Activated T-cell treated with anti-CD3 and anti-CD28 coated beads for 1 hour (primary cell): ENCODE measurements at regions not wholly inside any gene's neighbourhood (a gene's known extent, or its start where the extent isn't known, plus 50 kb on each side); places are given as distances from the start of the nearest gene placed in this dataset.

Experiments used
- DNase-seq: peaks from one replicate; pipeline ENCODE4 v3.0.0-alpha.2; 2020; ENCODE audit warnings: low read depth

DNA sequence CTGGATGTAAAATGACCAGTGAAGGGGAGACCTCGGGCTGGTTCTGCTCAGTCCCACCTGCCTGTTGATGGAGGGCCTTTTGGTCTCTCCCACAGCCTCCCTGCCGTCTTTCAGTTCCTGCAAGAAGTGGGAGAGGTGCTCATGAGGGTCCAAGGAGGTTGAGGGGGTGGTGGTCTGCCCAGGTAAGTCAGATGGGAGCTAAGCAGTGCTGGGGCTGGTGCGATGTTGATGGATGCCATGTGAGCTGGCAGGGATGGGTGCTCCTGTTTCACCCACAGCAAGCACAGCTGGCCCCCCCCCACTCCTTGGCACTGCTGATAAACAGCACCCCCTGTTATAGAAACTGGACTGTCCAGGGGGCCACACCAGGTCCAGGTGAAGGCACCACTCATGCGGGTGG lies 145.6 kb downstream of the NSG2 start:
- DNase-seq: no peak

DNA sequence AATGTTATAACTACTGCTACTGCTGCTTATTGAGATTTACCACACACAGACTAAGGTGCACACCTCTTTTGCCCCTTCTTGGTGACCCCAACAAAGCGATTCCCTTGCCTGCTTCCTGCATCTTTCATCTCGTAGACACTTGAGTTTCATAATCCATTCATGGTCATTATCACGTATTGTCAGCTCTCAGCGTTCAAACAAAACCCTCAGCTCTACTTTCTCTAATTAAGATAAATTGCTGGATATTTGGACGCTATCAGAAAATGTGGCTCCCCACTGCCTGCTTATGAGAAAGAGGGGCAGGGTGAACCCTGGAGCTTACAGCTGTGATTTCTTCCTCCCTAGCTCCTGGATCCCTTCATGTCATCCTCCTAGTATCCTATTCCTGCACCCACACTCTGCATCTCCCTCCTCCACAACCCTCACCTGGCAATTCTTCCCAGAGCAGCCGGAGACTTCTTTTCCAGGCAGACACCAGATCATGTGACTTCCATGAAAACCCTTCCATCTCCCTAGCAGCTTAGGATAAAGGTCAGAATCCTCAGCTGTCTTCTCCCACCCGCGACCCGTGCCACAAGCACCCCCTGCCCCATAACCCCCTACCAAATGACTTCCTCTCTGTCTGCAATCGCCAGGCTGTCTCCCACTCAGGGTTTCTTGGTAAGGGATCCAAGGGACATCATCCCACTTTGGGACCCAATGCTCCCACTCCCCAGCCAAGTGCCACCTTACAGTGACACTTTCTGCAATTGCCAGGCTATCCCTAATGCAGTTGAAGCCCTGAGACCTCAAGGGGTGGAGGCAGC lies 146.5 kb downstream of the NSG2 start:
- no peak for DNase-seq

DNA sequence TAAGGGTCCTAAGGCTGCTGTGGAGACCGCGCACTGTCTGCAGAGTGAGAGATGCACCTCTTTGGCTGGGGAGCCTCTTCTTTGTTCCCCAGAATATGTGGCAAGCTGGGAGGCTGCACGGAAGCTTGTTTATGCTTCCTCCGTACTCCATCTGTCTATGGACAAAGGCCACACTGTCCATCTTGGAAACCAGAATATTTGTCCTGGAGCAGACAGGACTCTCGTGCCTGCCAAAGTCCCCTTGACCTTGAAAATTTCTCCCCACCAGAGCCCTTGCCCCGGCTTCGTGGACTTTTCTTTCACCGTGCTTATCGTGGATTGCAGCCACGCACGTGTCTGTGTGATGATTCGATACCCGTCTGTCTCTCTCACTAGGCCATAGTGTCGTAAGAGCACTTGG lies 147.4 kb downstream of the NSG2 start:
- DNase-seq: no peak

- no peak for DNase-seq
These were observed 150.0 kb downstream of the NSG2 start for GRCh38 chr5:174195517-174195916.

GRCh38 chr5:174197929-174198328 lies 152.4 kb downstream of the NSG2 start:
- no peak for DNase-seq

GRCh38 chr5:174198541-174198940 lies 153.0 kb downstream of the NSG2 start:
- no peak for DNase-seq

GRCh38 chr5:174202996-174203395 lies 157.5 kb downstream of the NSG2 start:
- no peak for DNase-seq

DNA sequence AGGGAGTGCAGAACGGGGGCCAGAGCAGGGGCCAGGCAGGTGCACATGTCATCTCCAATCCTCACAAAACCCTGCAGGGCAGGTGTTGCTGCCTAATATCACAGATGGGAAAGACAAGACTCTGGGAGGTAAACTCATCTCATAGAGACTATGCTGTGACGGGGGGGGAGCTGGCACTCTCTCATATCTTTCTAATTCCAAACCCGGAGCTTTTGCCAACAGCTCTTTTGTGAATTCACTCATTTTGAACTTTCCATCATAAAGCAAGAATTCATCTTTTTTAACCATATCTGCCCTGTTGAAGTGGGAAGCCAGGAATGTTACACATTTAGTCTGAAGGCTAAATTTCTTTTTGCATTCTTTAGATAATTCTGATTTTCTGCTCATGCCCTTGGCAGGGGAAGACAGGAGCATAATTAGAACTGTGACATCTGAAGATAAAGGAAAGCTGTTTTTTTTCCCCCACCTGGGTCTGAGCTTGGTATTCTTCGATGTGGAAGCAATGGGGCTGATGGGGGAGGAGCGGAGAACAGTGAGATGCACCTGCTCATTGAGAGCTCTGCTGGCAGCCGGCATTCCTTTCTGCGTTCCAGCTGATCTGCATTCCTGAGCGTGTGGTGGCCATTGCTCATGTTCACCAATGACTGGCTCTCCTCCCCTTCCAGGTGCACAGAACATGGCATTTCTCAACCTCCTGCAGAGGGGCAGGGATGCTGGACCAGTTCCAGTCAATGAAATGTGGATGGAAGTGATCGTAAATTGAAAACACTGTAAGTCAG lies 159.2 kb downstream of the NSG2 start:
- no peak for DNase-seq

- DNase-seq: no peak
These were observed 160.4 kb downstream of the NSG2 start for GRCh38 chr5:174205939-174206338.

DNA sequence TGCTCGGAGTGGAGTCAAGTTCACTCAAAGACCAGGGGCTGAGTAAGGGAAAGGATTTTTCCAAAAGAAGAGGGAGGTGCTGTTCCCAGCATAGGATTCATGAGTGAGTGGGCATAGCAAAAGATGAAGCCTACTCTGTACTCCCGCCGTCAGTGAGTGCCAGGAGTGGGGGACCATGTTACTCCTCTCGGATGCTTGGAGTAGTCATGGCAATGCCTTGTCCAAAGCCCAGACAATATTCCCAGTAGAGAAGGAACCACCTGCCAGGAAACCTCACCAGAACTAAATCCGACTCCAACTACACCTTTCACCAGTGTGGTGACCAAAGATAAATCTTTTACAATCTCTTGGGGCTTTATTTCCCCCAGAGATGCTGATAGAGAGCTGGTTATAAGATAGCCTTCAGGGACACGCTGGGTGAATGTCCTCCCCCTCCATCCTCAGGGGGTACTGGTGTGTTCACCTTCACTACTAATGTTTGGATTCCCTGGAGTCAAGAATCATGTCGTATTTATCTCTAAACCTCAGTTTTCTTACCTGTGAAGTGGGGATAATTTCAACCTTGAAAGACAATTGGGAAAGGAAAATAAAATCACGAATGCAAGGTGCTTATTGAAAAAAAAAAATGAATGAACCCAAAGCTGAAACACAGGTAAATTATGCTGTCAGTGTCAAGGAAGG lies 165.2 kb downstream of the NSG2 start:
- DNase-seq: no peak

- no peak for DNase-seq
These were observed 165.7 kb downstream of the NSG2 start for GRCh38 chr5:174211277-174211626.

GRCh38 chr5:174217527-174217926 lies 172.0 kb downstream of the NSG2 start:
- DNase-seq: no peak

DNA sequence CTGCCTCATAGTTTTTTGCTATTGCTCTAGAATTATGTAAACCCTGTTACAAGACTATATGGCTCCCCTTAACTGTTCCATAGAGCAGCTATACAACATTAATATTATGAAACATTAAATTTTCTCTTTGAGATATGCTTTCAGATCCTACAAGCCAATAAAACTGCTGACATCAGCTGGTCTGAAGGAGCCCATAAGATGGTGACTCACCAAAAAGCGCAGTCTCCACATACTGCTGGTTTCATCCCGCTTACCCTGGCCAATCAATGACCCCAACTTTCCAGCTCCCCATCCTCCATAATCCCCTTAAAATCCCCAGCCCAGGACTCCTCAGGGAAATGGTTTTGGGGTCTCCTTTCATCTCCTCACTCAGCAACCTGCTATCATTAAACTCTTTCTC lies 172.7 kb downstream of the NSG2 start:
- no peak for DNase-seq

GRCh38 chr5:174220417-174220816 lies 174.9 kb downstream of the NSG2 start:
- DNase-seq: no peak

DNA sequence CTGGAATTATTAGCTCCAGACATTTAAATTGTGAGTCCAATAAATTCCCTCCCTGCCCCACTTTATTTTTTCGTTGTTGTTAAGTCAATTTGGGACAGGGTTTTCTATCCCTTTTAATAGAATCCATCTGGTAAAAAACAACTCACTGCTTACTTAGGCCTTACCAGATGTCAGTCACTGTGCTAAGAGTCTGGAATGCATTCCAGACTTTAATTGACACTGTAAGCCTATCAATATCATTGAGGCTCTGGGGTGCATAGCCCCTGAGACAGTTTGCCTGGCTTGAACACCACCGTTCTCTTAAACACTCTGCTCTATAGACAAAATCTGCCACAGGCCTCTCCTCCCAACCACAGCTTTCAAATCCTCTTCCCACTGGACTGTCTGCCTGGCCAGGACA lies 175.9 kb downstream of the NSG2 start:
- no peak for DNase-seq

- no peak for DNase-seq
These were observed 176.4 kb downstream of the NSG2 start for GRCh38 chr5:174221946-174222345.

DNA sequence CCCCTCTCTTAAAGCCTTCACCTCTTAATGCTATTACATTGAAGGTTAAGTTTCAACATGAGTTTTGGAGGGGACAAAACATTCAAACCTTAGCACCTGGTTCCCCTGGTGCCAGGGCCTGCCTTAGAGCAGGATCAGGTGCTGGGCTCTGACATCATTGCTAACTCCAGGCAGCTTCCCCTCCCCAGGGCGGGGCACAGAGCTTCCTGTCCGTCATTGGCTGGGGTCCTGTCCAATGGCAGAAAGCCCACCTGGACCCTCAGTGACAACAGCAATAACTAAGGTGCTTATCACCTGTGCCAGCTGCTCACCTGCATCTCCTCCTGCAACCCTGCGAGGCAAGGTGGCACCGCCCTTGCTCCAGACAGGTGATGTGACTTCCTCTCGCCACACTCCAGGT lies 177.4 kb downstream of the NSG2 start:
- DNase-seq: no peak

GRCh38 chr5:174223355-174223754 lies 177.8 kb downstream of the NSG2 start:
- no peak for DNase-seq

- no peak for DNase-seq
These were observed 183.6 kb downstream of the NSG2 start for GRCh38 chr5:174229068-174229467.

GRCh38 chr5:174229514-174230370 lies 184.2 kb downstream of the NSG2 start:
- no peak for DNase-seq

DNA sequence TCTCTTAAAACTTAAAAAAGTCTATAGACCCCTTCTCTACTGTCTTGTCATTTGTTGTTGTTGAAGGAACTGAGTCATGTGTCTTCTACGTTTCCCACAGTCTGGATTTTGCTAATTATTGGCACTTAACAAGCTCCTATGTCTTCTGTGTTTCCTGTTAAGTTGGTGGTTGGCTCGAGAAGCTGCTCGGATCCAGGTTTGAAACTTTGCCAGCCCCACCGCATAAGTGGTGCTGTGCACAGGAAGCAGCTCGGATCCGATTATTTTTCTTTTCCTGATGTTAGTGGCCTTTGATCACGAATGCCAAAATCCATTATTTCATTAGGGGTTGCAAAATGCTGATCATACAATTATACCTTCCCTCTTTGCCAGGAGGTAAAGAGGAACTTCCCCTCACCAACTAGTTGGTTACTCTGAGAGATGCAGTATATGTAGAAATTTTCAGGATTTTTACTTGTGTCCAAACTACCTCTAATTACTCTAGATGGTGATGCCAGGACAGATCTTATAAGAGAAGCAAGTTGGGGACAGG lies 186.5 kb downstream of the NSG2 start:
- DNase-seq: no peak

DNA sequence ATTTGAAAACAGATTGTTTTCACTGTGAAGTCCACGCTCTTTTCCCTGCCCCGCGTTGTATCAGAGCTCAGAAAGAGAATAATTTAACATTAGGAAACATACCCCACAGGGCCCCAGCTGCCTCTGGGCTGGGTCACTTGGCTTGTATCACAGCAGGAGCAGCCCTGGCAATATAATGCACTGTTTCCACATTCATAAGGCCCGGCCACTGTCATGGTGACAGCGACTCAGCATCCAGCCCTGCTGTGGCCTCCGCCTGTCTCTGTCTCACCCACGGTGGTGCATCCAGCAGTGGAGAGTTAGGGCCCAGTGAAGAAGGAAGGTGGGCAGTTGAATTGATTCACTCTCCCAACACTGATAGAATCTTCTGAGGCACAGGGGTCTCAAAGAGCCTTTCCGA lies 188.9 kb downstream of the NSG2 start:
- no peak for DNase-seq
